GM19035 (cell line): ENCODE measurements at regions not wholly inside any gene's neighbourhood (a gene's known extent, or its start where the extent isn't known, plus 50 kb on each side); places are given as distances from the start of the nearest gene placed in this dataset.

ENCODE experiments used
- ATAC-seq: cut with Tn5 transposase; IDR thresholded peaks from one replicate; pipeline ENCODE4 v1.9.1; 2021; ENCODE audit not compliant: unreplicated experiment

DNA sequence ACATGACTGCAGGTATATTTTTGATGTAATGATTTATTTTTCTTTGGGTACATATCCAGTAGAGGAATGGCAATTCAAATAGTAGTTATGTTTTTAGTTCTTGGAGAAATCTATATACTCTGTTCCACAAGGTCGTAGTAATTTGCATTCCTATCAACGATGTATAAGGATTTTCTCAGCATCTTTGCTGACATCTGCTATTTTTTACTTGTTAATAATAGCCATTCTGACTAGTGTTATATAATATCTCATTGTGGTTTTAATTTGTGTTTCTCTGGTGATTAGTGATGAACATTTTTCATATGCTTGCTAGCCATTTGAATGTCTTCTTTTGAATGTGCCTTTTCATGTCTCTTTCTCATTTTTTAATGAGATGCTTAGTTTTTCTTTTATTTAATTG lies 292.1 kb upstream of the RGS18 start:
- ATAC-seq, result no peak

DNA sequence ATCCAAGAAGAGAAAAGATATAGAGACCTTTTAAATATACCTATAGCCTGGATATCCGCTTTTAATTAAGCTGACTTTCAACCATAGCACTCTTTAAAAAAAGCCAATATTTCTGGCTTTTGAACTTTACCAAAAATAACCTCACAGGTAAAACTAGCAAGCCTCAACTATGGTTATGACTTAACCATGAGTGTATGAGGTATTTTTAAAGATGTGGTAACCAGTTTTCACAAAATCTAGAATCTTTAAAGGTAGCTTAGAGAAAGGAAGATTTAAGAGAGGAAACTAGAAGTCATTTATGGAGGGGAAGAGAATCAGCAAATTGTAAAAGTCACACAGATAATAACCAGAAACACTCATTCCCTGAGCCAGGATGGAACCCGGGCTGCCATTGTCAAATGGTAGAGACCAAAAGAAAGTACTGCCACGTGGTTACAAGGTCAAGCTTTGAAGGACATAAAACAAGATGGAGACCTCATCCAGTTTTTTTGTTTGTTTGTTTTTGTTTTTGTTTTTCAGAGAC lies 288.4 kb upstream of the RGS18 start:
- no peak for ATAC-seq

DNA sequence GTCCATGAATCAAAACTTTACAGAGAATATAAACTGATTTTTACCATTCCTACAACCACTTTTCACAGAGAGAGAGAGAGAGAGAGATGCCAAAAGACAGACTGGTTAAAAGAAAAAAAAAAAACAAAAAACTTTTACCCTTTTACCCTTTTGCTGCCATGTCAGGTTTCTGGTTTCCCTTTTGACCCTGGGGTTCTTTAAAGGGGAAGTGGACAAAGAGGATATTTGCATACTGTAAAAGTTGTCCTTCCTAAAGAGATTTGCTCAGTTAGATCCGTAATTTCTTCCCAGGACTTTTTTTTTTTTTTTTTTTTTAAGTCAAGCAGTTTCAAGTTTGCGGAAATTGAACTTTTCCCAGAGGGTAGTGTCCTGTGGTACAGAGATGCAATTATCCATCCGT lies 287.8 kb upstream of the RGS18 start:
- ATAC-seq, result no peak

GRCh38 chr1:191875994-191876393 lies 282.3 kb upstream of the RGS18 start:
- ATAC-seq, result no peak

DNA sequence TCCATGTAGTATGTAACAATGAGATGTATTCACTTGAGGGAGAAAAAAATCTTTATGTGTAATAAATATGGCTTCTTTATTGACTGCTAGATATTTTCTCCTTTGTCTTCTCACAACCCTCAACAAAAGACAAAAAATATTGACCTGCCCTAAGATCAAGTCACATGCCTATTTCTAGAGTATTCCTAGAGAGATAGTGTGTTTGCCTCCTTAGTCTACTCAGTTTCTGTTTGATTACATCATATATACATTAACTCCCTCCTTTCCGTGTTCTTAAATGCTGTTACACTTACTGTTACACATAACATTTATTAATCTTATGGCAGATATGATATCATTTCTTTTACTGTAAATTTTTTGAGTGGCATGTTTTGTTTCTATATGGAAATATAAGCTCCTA lies 281.6 kb upstream of the RGS18 start:
- no peak for ATAC-seq

- no peak for ATAC-seq
Observed at GRCh38 chr1:191882870-191883269, 275.4 kb upstream of the RGS18 start.

GRCh38 chr1:191886977-191887376 lies 271.3 kb upstream of the RGS18 start:
- ATAC-seq, result no peak

- ATAC-seq, result no peak
Observed at GRCh38 chr1:191888996-191889622, 269.2 kb upstream of the RGS18 start.

- ATAC-seq, result no peak
Observed at GRCh38 chr1:191889623-191890003, 268.6 kb upstream of the RGS18 start.

DNA sequence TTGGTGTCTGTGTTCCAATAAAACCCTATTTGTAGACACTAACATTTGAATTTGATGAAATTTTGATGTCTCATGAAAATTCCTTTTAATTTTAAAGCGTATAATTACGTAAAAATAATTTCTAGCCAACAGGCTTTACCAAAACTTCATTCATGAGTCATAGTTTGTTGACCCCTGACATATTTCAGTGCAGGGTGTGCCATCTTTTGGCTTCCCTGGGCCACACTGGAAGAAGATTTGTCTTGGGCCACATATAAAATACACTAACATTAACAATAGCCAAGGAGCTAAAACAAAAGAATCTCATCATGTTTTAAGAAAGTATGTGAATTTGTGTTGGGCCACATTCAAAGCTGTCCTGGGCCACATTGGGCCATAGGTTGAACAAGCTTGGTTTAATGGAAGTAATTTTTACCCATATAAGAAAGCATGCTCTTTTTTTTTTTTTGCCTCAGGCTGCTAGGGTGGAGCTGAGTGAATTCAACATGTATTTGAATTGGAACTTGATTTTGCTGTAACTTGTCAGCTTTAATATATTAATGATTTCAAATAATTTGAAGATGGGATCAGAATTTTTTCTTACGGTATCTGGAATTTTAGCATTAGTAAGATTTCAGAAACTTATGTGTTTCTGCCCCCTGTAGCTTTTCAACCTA lies 267.7 kb upstream of the RGS18 start:
- ATAC-seq, result no peak

GRCh38 chr1:191892716-191893115 lies 265.5 kb upstream of the RGS18 start:
- ATAC-seq, result no peak

DNA sequence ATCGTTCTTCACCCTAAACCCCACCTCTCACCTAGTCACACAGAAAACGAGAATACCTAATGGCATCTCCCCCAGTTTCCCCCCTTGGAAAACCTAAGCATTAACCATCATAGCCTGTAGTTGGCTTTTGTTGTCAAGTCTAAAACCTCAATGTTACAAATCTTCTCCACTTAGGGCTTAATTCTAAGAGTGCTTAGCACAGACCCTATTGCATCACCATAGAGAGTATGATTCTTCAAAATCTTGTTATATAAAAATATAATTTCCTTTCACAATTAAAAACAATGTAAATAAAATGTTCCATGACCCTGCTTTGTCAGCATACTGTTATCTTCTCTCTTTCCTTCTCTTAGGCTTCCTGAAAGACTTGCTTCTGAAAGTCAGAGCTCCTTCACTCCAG lies 263.2 kb upstream of the RGS18 start:
- no peak for ATAC-seq

DNA sequence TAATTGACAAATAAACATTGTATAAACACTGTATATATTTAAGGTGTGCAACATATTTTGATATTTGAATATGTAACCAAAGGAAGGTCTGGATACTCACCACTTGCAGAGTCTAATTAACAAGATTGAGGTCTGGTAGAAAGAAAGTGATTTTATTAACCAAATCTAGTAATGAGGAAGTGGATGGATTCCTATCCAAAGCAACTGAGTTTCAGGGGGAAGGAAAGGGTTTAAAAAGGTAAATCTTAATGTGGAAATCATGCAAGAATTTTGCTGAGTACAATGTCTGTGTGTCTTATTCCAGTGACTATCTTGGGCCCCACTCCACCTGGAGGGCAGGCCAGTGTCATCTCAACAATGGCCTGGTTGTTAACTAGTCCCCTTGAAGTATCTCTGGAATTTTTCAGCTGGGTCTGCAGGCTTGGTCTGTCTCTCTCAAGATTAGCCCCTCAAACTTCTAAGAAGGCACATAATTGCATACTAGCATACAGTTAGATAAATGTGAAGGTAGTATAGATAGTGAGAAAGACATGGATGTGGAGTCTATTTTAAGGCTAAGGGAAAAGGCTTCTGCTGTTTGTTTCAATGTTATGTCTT lies 262.7 kb upstream of the RGS18 start:
- no peak for ATAC-seq

DNA sequence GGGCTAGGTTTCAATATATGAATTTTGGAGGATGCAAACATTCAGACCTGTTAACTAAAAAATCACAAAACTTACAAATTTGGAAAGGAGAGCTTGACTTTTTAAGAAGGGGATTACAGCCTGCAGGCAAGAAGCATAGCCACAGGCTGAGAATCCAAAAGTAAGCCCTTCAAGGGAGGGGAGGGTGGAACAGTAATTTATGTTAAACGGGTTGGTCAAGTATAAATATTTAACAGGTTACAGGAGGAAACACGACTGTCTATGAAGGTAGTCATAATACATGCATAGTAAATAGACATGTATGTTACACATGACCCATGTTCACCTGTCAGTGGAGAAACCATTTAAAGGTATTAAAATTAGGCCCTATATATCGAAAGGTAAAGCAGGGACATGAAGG lies 261.1 kb upstream of the RGS18 start:
- no peak for ATAC-seq

DNA sequence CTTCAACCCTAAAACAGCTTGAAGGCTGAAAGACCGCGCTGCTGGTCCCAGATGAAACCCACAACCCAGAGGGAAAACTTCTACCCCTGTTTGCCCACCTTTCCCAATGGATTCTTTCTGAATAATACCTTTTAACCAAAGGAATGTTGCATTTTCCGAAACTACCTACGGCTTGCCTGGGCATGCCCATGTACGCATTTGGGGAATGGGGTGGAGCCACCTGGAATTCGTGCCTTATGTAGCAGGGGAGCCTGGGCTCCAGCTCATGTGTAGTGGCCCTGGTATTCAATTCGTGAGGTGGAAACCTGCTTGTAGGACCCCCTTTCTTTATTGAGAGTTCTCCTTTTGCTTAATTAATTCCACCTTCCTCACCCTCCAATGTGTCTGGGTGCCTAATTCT lies 256.6 kb upstream of the RGS18 start:
- ATAC-seq, result no peak

GRCh38 chr1:191904991-191905390 lies 253.3 kb upstream of the RGS18 start:
- ATAC-seq, result no peak

GRCh38 chr1:191905781-191906180 lies 252.5 kb upstream of the RGS18 start:
- ATAC-seq, result no peak

- ATAC-seq, result no peak
Observed at GRCh38 chr1:191907121-191907520, 251.1 kb upstream of the RGS18 start.

- no peak for ATAC-seq
Observed at GRCh38 chr1:191910245-191910644, 248.0 kb upstream of the RGS18 start.

GRCh38 chr1:191912517-191912916 lies 245.7 kb upstream of the RGS18 start:
- no peak for ATAC-seq

DNA sequence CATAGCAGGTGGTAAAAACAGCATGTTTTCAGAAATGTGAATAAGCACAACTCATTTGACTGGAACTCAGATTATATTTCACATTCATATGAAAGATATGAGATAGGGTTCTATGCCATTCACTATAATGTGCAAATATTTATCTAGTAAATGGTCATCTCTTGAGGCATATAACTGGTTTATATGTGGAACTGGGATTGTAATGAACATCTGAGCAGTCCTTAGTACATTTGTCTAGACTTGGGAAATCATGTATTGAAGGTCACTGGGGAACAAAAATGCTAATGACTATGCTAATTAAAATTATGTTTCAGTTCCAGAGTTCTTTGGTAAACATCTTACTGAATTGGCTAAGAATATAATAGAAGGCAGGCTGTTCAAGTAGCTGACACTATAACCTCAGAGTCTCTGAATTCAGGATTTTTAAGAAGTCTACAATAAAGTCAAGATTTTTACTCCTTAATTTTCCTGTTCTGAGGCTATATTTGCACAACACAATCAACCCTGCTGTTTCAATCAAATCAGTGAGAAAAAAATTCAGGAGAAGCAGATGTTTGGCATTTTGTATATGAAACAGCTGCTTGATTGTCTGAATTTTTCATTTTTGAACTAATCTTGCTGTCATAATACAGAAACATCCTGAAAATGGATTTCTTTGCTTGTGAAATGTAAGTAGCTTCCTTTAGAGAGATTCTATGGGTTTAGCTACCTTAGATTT lies 244.8 kb upstream of the RGS18 start:
- ATAC-seq, result no peak

GRCh38 chr1:191929383-191929782 lies 228.9 kb upstream of the RGS18 start:
- ATAC-seq, result no peak
